NT2/D1 (cell line): ENCODE measurements at regions not wholly inside any gene's neighbourhood (a gene's known extent, or its start where the extent isn't known, plus 50 kb on each side); places are given as distances from the start of the nearest gene placed in this dataset.
"Not testable (repeated sequence)": the region's sequence is repeated elsewhere in the genome, so short reads cannot be mapped to it uniquely, and the experiment has no call there.

Source experiments
- SUZ12 ChIP-seq: IDR thresholded peaks from 2 replicates; pipeline ENCODE4 v1.6.1; 2011; ENCODE audit not compliant: insufficient read length, insufficient read depth; ENCODE audit errors: extremely low read depth
- YY1 ChIP-seq: IDR thresholded peaks from 2 replicates; pipeline ENCODE4 v1.6.1; 2011; ENCODE audit not compliant: insufficient read length, insufficient read depth

DNA sequence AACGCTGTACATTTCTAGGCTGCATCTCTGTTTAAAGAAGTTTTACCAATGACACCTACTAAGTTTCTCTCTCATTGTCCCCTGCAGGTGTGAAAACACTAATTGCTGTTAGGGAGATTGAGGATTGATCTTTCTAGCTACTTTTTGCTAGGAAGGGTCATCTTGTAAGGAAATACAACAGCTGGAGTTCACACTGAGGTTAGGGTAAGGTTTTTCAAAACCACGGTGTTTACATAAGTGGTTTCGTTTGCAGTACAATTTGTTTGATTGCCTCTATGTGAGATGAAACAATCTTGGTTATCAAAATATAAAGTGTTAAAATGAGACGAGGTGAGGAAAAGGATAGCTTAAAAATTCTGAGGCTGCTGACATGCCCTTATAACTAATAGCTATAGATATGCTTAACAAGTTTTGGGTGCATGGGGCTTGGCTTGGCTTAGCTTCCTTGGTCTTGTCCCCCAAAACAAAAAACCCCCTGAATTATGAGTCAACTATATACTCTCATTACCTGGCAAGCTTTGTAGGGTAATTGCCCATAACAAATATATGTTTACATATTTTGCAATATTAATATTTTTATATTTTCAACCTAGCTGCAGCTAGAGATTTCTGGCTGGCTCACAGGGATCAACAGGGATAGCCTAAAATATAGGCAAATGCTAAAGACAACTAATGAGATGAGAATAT is 112.0 kb downstream of the RBMY1D start:
- not testable (repeated sequence) for TF ChIP-seq SUZ12, YY1
